HG02642 (cell line): ENCODE measurements at regions not wholly inside any gene's neighbourhood (a gene's known extent, or its start where the extent isn't known, plus 50 kb on each side); places are given as distances from the start of the nearest gene placed in this dataset.
"Not testable (repeated sequence)": the region's sequence is repeated elsewhere in the genome, so short reads cannot be mapped to it uniquely, and the experiment has no call there.

Experiments
- ATAC-seq: cut with Tn5 transposase; IDR thresholded peaks from one replicate; pipeline ENCODE4 v1.9.1; 2021; ENCODE audit warnings: mild to moderate bottlenecking; ENCODE audit not compliant: unreplicated experiment, poor library complexity

DNA sequence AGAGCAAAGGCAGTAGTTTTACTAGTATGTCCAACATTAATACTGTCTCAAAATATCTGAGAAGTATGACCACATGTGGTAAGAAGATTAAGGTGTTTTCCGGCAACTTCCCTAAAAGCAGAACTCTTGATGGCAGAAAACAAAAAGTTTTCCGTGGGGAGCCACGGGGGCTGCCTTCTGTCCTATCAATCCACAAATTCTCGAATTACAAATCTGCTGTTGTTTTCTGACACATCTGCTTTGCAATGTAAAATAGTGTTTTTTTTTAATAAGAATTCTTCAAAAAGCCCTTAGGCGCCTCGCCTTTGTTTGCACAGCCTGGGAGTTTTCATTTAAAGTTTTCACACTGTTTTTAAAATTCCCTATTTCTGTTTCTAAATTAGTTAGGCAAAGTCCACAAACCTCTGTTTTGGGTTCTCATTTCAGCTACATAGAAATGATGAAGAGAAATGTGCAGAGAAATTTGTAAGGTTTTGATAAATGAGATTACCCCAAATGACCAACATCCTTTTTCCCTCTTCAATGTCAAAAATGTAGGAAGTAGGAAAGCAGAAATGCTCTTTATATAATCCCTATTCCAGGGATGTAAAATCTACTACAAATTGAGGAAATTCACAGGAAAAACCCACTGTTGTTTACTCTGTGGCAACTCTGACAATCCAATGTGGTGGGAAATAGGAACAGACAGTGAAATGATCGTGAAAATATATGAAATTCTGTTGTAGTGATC lies 385.8 kb downstream of the ZEB2 start:
- ATAC-seq: no peak

- ATAC-seq: no peak
Measured at GRCh38 chr2:144132357-144132756, 387.6 kb downstream of the ZEB2 start.

- no peak for ATAC-seq
Measured at GRCh38 chr2:144131042-144131441, 388.9 kb downstream of the ZEB2 start.

- ATAC-seq: no peak
Measured at GRCh38 chr2:144130551-144130950, 389.4 kb downstream of the ZEB2 start.

GRCh38 chr2:144128130-144128746 lies 391.7 kb downstream of the ZEB2 start:
- ATAC-seq: no peak

- ATAC-seq: no peak
Measured at GRCh38 chr2:144127693-144128092, 392.2 kb downstream of the ZEB2 start.

- ATAC-seq: no peak
Measured at GRCh38 chr2:144126302-144126701, 393.6 kb downstream of the ZEB2 start.

- no peak for ATAC-seq
Measured at GRCh38 chr2:144125751-144126150, 394.2 kb downstream of the ZEB2 start.

GRCh38 chr2:144124882-144125281 lies 395.0 kb downstream of the ZEB2 start:
- no peak for ATAC-seq

DNA sequence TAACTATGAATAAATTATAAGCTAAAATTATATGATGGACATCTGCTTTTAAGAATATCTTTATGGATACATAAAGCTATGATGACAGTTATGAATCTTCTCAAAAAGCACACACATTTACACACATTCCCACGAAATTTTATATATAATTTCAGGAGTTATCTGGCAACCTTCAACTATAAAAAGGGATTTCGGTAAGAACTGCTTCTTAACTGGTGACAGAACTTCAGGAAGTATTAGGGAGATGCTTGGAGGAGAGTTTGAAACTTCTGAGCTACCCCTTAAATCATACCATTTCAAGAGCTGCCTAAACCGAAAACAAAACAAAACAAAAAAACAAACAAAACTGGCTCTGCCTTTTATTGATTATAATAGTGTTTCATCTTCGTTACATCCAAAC lies 399.4 kb downstream of the ZEB2 start:
- no peak for ATAC-seq

DNA sequence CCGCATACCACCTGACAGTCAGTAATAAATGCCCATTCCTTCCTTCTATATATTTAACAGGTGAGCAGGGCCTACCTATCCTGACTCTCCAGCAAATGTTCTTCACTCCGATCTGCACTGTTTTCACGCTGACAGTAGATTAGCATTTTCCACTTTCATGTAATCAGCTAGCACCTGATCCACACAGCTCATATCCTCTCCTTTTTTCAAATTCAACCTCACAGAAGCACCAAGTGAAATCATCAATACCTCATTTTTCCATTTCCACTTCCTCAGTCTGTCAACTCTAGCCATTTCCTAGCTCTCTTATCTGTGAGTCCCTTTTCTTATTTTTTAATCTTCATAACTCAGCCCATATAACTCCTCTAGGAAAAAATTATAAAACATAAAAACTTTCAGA lies 402.8 kb downstream of the ZEB2 start:
- no peak for ATAC-seq

DNA sequence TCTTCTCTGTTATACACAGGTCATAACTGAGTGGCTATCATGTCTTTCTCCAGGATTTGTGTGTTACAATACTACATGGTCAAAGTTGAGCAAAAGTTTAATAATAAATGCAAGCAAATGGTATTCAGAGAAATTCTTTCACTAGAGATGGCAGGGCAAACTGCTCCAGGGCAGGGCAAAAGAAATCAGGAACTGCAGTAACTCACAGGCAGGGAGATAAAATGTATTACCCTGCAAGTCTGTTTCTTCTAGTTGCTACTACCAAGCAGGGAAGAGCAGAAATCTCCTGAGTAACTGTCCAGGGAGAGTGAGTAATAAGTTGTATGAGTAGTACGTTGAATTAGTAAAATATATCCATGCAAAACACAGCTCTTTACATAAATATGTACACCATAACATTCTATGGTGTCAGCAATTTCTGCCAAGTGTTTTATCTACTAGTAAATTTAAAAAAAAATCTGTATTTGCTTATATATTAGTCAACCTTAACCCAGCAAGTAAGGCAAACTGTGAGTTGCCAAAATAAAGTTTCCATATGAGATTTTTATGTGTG lies 404.1 kb downstream of the ZEB2 start:
- ATAC-seq: no peak

- ATAC-seq: no peak
Measured at GRCh38 chr2:144114760-144115159, 405.2 kb downstream of the ZEB2 start.

DNA sequence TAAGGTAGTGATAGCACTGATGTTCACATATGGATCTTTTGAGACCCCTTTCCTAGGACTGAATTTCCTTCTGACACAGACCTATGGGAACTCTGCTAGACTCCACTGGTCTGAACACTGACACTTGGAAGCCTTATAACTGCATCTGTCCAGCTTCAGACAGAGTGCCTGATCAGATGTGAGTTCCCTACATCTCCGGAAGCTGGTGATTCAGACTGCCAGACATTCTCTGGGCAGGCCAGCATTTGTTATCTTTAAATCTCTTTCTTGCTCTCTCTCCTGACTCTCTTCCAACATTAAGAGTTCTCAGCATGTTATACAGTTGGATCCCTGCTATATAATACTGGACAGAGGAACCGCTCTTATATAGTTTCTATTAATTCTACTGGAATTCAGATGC lies 408.5 kb downstream of the ZEB2 start:
- no peak for ATAC-seq

- ATAC-seq: not testable (repeated sequence)
Measured at GRCh38 chr2:144106104-144106503, 413.8 kb downstream of the ZEB2 start.

- no peak for ATAC-seq
Measured at GRCh38 chr2:144102386-144102785, 417.5 kb downstream of the ZEB2 start.

DNA sequence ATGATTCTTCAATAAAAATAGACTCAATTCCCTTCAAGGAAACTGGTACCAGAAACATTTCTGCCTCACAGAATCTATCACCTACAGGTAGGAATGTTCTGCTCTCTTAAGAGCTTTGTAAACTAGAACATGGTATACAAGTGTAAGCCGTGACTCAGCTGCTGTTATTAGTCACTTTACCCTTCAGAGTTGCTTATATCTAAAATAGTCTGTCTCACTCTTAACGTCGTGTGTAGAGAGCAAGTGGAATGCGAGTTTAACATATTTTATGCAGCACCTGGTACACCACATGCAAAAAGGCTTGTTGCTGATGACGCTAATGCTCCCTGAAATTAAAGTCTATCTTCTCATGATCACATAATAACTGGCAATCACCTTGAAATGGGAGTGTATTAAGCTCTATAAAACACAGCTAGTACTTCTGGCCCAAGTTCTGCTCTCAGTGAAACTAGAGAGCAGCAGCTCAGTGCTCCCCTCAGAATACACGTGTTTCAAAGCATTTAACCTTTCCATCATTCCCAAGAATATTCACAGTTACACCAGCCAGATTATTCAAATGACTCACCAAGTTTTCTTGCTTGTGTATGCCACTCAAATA lies 420.0 kb downstream of the ZEB2 start:
- ATAC-seq: no peak

DNA sequence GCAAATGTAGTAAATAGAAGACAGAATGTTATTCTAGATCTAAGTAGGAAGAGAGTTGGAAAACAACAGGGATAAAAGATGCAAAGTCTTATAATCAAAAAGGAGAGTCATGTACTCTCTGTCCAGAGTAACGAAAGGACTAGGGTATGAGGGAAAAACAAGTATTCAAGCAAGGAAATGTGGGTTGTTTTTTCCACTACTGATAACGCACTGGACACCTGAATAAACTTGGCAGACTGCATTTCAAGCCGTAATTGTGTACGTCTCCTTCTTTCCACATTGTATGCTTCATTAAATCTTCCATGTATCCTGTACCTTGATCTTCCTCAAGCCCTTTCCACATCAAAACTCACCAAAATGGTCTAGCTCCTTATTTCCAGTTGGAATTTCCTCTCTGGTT lies 420.6 kb downstream of the ZEB2 start:
- no peak for ATAC-seq

GRCh38 chr2:144097440-144098225 lies 422.3 kb downstream of the ZEB2 start:
- ATAC-seq: no peak

GRCh38 chr2:144096531-144096930 lies 423.4 kb downstream of the ZEB2 start:
- no peak for ATAC-seq
